ENCODE measurements at regions not wholly inside any gene's neighbourhood (a gene's known extent, or its start where the extent isn't known, plus 50 kb on each side); places are given as distances from the start of the nearest gene placed in this dataset.

- ChIA-PET CTCF (no interaction called here), POLR2A (ENCODE audit: unreplicated experiment) (no interaction called here)
- H3K27ac ChIP-seq (ENCODE audit: insufficient read depth, low read length): no peak overlapping the region
- TF ChIP-seq MXI1 (IDR thresholded peaks at IDR 0.05; ENCODE audit: borderline replicate concordance, low read depth, low read length) (no peak), RCOR1 (IDR thresholded peaks at IDR 0.05; ENCODE audit: insufficient replicate concordance, low read length) (no peak), FOS (IDR thresholded peaks at IDR 0.05; ENCODE audit: low read depth, low read length) (no peak), CHD1 (IDR thresholded peaks at IDR 0.05; ENCODE audit: low read depth, low read length) (no peak), ELK1 (IDR thresholded peaks at IDR 0.05; ENCODE audit: borderline replicate concordance, low read depth, low read length) (no peak), BHLHE40 (IDR thresholded peaks at IDR 0.05; ENCODE audit: low read depth, low read length) (no peak), CTCF (conservative IDR thresholded peaks at IDR 0.05; ENCODE audit: low read depth, low read length) (no peak), MAFK (IDR thresholded peaks at IDR 0.05; ENCODE audit: low read depth, low read length) (no peak), POLR2A (IDR thresholded peaks at IDR 0.05; ENCODE audit: low read depth, low read length) (no peak), RAD21 (IDR thresholded peaks at IDR 0.05; ENCODE audit: low read length) (no peak), RFX5 (IDR thresholded peaks at IDR 0.05; ENCODE audit: low read depth, low read length) (no peak), SMC3 (IDR thresholded peaks at IDR 0.05; ENCODE audit: low read depth, low read length) (no peak), MAZ (IDR thresholded peaks at IDR 0.05; ENCODE audit: borderline replicate concordance, low read depth, low read length) (no peak), CEBPB (IDR thresholded peaks at IDR 0.05; ENCODE audit: low read depth, low read length) (no peak), USF2 (IDR thresholded peaks at IDR 0.05; ENCODE audit: low read depth, low read length) (no peak), NFE2L2 (IDR thresholded peaks at IDR 0.05; ENCODE audit: low read depth, low read length) (no peak)
- no peaks in the 10 kb centered on the region for H3K9me1 ChIP-seq (ENCODE audit: insufficient read depth, low read length)
- no peak overlapping the region for H2AK5ac ChIP-seq (ENCODE audit: low read depth, low read length)
- no peak overlapping the region for H2BK15ac ChIP-seq (ENCODE audit: low read depth, low read length)
- no peak overlapping the region for H3K4me2 ChIP-seq (ENCODE audit: low read depth, low read length)
- BruUV-seq (replicated peaks): no TSS peak
- H3K18ac ChIP-seq (ENCODE audit: low read depth, low read length): no peak overlapping the region
- H3K4me1 ChIP-seq (ENCODE audit: control insufficient read depth, insufficient read depth, low read length): no peaks in the 10 kb centered on the region
- no peak overlapping the region for H4K8ac ChIP-seq (ENCODE audit: low read depth in 2 of 2, low read length in 2 of 2)
- H2AK9ac ChIP-seq (replicated peaks; ENCODE audit: low read depth, low read length, poor library complexity): no peak overlapping the region
- H3K4ac ChIP-seq (ENCODE audit: low read depth, low read length): no peak overlapping the region
- H2BK5ac ChIP-seq (ENCODE audit: low read depth, low read length, poor library complexity, severe bottlenecking): no peak overlapping the region
- H4K91ac ChIP-seq (ENCODE audit: insufficient read depth, low read depth, low read length): no peak overlapping the region
- no peaks in the 10 kb centered on the region for H3K79me1 ChIP-seq (ENCODE audit: low read depth in 1 of 2, low read length in 2 of 2)
- no peak overlapping the region for H3K14ac ChIP-seq (replicated peaks; ENCODE audit: low read depth, low read length)
- H3K36me3 ChIP-seq (ENCODE audit: control insufficient read depth, insufficient read depth, low read length): no peaks in the 10 kb centered on the region
- H2BK120ac ChIP-seq (ENCODE audit: low read depth, low read length): no peak overlapping the region
- H3K9ac ChIP-seq (ENCODE audit: low read depth, low read length): no peak overlapping the region
- H4K20me1 ChIP-seq (ENCODE audit: insufficient read depth, low read length): no peaks in the 10 kb centered on the region
- no peak overlapping the region for H3K23ac ChIP-seq (ENCODE audit: low read depth, low read length)
- intact Hi-C loops (cut with micrococcal nuclease) (loop anchor here (10.0 kb wide), 1 partner anchor 983 kb away; no protein-coding TSS in a partner anchor), dilution Hi-C loops (cut with HindIII; ENCODE audit: low sequenced_read_pairs, unreplicated experiment) (no loop called here), in situ Hi-C loops (cut with MboI; ENCODE audit: low sequenced_read_pairs) (no loop called here)
- ATAC-seq (ENCODE audit: low read depth) (no peak), DNase-seq (no peak)
- H3K27me3 ChIP-seq (ENCODE audit: control insufficient read depth, insufficient read depth, low read length): no peaks in the 10 kb centered on the region
- H2AFZ ChIP-seq (replicated peaks; ENCODE audit: low read length, poor library complexity): no peak overlapping the region
- no peak overlapping the region for H3K56ac ChIP-seq (ENCODE audit: extremely low read depth, insufficient read depth, low read length)
- no peak overlapping the region for H2BK20ac ChIP-seq (ENCODE audit: low read depth, low read length)
- H3K4me3 ChIP-seq (ENCODE audit: insufficient read depth, low read depth, low read length): no peak overlapping the region
- no peak overlapping the region for H4K5ac ChIP-seq (ENCODE audit: low read depth, low read length)
- H3K9me3 ChIP-seq (ENCODE audit: control insufficient read depth, insufficient read depth, low read length): peaks cover 2% of the 10 kb centered on the region; the same call in 1 of the 2 replicates
Measured at GRCh38 chr11:90542092-90542491, 319.2 kb upstream of the CHORDC1 start.

Measured in IMR-90 (cell line).